ENCODE measurements at regions not wholly inside any gene's neighbourhood (a gene's known extent, or its start where the extent isn't known, plus 50 kb on each side); places are given as distances from the start of the nearest gene placed in this dataset.

DNA sequence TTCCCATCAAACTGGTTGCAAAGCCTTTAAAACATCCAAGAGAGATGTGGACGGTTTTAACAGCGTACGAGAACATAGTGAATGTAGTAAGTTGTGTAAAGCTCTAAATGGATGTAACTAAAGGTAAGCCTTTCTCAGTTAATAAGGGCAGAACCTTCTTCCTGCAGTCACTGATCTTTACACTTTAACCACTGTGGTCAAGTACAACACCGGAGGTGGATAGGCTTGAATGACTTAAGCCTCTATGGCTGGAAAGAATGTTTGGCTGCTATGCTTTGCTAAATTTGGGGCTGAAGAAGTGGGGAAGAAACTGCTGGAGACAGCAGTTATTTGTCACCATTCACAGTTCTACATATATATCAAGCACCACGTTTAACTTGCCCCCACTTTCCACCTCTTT lies 285.1 kb upstream of the FMR1 start:
- ChIA-PET POLR2A (ENCODE audit: unreplicated experiment) (no interaction called here), CTCF (no interaction called here)
- Histone ChIP-seq H3K9me3 (ENCODE audit: insufficient read depth, low read depth) (no peaks in the 10 kb centered on the region), H3K4me1 (replicated peaks; ENCODE audit: insufficient read depth) (no peaks in the 10 kb centered on the region), H3K27me3 (ENCODE audit: insufficient read depth, low read depth) (no peaks in the 10 kb centered on the region), H3K27ac (no peak overlapping the region), H3K36me3 (ENCODE audit: low read depth) (no peaks in the 10 kb centered on the region), H3K4me2 (no peak overlapping the region), H3K4me3 (no peak overlapping the region), H3K9me2 (ENCODE audit: insufficient read depth) (no peaks in the 10 kb centered on the region), H2AFZ (no peak overlapping the region; the same call in 1 of the 2 replicates), H3K79me2 (ENCODE audit: low read depth) (no peaks in the 10 kb centered on the region), H4K20me1 (ENCODE audit: insufficient read depth) (no peaks in the 10 kb centered on the region; the same call in 1 of the 2 replicates), H3F3A (ENCODE audit: insufficient read depth, low read depth) (no peaks in the 10 kb centered on the region)
- TF ChIP-seq, protein P1, sequence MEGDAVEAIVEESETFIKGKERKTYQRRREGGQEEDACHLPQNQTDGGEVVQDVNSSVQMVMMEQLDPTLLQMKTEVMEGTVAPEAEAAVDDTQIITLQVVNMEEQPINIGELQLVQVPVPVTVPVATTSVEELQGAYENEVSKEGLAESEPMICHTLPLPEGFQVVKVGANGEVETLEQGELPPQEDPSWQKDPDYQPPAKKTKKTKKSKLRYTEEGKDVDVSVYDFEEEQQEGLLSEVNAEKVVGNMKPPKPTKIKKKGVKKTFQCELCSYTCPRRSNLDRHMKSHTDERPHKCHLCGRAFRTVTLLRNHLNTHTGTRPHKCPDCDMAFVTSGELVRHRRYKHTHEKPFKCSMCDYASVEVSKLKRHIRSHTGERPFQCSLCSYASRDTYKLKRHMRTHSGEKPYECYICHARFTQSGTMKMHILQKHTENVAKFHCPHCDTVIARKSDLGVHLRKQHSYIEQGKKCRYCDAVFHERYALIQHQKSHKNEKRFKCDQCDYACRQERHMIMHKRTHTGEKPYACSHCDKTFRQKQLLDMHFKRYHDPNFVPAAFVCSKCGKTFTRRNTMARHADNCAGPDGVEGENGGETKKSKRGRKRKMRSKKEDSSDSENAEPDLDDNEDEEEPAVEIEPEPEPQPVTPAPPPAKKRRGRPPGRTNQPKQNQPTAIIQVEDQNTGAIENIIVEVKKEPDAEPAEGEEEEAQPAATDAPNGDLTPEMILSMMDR (conservative IDR thresholded peaks at IDR 0.05), result no peak
- no peak for TF ChIP-seq EZH2 (IDR thresholded peaks at IDR 0.05; ENCODE audit: low read depth)
- DNase-seq, result no peak
- no TSS peak for BruUV-seq (replicated peaks)
- intact Hi-C loops (cut with micrococcal nuclease; ENCODE audit: unreplicated experiment), result no loop called here

DNA sequence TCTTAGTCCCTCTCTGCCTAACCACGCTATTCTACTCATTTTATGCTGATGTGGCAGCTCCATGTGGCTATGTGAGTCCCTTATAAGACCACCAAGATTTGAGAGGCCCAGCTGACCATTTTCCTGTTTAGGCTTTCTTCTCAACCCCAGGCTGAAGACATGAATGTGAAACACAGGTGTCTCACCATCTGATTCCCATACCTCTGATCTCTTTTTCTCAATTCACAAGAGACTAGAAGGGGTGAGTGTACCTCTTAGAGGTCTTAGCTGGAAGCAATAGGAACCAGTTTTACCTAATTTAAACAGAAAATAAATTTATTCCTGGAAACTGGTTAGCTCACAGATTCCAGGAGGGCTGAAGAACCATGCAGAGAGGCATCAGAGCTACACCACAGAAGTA lies 276.5 kb upstream of the FMR1 start:
- H3K4me2 ChIP-seq, result no peak overlapping the region
- H3K4me1 ChIP-seq (replicated peaks; ENCODE audit: insufficient read depth), result no peaks in the 10 kb centered on the region
- BruUV-seq (replicated peaks), result no TSS peak
- intact Hi-C loops (cut with micrococcal nuclease; ENCODE audit: unreplicated experiment), result no loop called here
- no peaks in the 10 kb centered on the region for H4K20me1 ChIP-seq (ENCODE audit: insufficient read depth)
- POLR2A ChIA-PET (ENCODE audit: unreplicated experiment), result no interaction called here
- CTCF ChIA-PET, result no interaction called here
- H3K4me3 ChIP-seq, result no peak overlapping the region
- H3F3A ChIP-seq (ENCODE audit: insufficient read depth, low read depth), result no peaks in the 10 kb centered on the region
- DNase-seq, result no peak
- H2AFZ ChIP-seq, result no peak overlapping the region
- H3K9me3 ChIP-seq (ENCODE audit: insufficient read depth, low read depth), result no peaks in the 10 kb centered on the region
- H3K9me2 ChIP-seq (ENCODE audit: insufficient read depth), result no peaks in the 10 kb centered on the region
- H3K79me2 ChIP-seq (ENCODE audit: low read depth), result no peaks in the 10 kb centered on the region
- no peak for TF ChIP-seq EZH2 (IDR thresholded peaks at IDR 0.05; ENCODE audit: low read depth)
- TF ChIP-seq, protein P1 (conservative IDR thresholded peaks at IDR 0.05), result no peak
- H3K27ac ChIP-seq, result no peak overlapping the region
- no peaks in the 10 kb centered on the region for H3K27me3 ChIP-seq (ENCODE audit: insufficient read depth, low read depth)
- H3K36me3 ChIP-seq (ENCODE audit: low read depth), result no peaks in the 10 kb centered on the region

DNA sequence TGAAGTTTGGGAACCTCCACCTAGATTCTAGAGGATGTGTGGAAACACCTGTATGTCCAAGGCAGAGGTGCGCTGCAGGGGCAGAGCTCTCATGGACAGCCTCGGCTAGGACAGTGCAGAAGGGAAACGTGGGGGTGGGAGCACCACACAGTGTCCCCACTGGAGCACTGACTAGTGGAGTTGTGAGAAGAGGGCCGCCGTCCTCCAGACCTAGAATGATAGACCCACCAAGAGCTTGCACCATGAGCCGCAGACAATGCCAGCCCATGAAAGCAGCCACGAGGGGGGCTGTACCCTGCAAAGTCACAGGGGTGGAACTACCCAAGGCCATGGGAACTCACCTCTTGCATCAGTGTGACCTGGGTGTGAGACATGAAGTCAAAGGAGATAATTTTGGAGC lies 274.5 kb upstream of the FMR1 start:
- Histone ChIP-seq H3F3A (ENCODE audit: insufficient read depth, low read depth) (no peaks in the 10 kb centered on the region), H3K36me3 (ENCODE audit: low read depth) (no peaks in the 10 kb centered on the region), H3K4me3 (no peak overlapping the region), H2AFZ (no peak overlapping the region), H3K27me3 (ENCODE audit: insufficient read depth, low read depth) (no peaks in the 10 kb centered on the region), H3K4me1 (replicated peaks; ENCODE audit: insufficient read depth) (no peaks in the 10 kb centered on the region), H3K4me2 (no peak overlapping the region), H3K27ac (no peak overlapping the region), H3K79me2 (ENCODE audit: low read depth) (no peaks in the 10 kb centered on the region), H4K20me1 (ENCODE audit: insufficient read depth) (no peaks in the 10 kb centered on the region), H3K9me3 (ENCODE audit: insufficient read depth, low read depth) (no peaks in the 10 kb centered on the region), H3K9me2 (ENCODE audit: insufficient read depth) (no peaks in the 10 kb centered on the region)
- ChIA-PET CTCF (no interaction called here), POLR2A (ENCODE audit: unreplicated experiment) (no interaction called here)
- intact Hi-C loops (cut with micrococcal nuclease; ENCODE audit: unreplicated experiment), result no loop called here
- no peak for DNase-seq
- no TSS peak for BruUV-seq (replicated peaks)
- TF ChIP-seq, protein P1 (conservative IDR thresholded peaks at IDR 0.05), result no peak
- no peak for TF ChIP-seq EZH2 (IDR thresholded peaks at IDR 0.05; ENCODE audit: low read depth)
